HepG2 (cell line): ENCODE measurements at regions not wholly inside any gene's neighbourhood (a gene's known extent, or its start where the extent isn't known, plus 50 kb on each side); places are given as distances from the start of the nearest gene placed in this dataset.

ENCODE experiments used
- ATAC-seq: fragments of 200-7000 bp; cut with Tn5 transposase; 3 replicates; pipeline ENCODE4 v1.9.1; 2020; ENCODE audit warnings: mild to moderate bottlenecking, moderate library complexity
- BruUV-seq: library from RNA; stranded (reverse); fragments of 400-500 nt; replicated peaks from 2 replicates; lab custom pipeline; 2021; lab: Mats Ljungman, UMichigan
- CTCF ChIA-PET: fragments of 300-600 bp; formaldehyde crosslinking; extraction: SDS; loops from one replicate; lab custom pipeline; 2021; ENCODE audit warnings: low total read pairs, inconsistent platforms, low intra/inter-chr PET ratio; lab: Yijun Ruan, JAX
- POLR2A ChIA-PET: fragments of 350-600 bp; sonication (Branson Sonifier 250); formaldehyde crosslinking; loops from one replicate; lab custom pipeline; 2020; ENCODE audit warnings: antibody characterized with exemption, inconsistent platforms; lab: Yijun Ruan, JAX
- DNase-seq: peaks from one replicate; pipeline ENCODE4 v3.0.0-alpha.2; 2015; ENCODE audit warnings: low spot score
- FAIRE-seq: peaks from 3 replicates; lab custom pipeline; 2011; peaks lifted over from hg19 to GRCh38; lab: Jason Lieb, UNC
- H2AFZ ChIP-seq: one replicate; pipeline ENCODE4 v1.6.1; 2011; ENCODE audit warnings: low read length, inconsistent platforms
- H3K27ac ChIP-seq: fragments of 300-600 bp; 3 replicates; pipeline ENCODE4 v1.8.0; 2011; ENCODE audit warnings: mixed run types, mild to moderate bottlenecking, mixed read lengths, low read length, inconsistent platforms; ENCODE audit not compliant: insufficient read depth; ENCODE audit errors: extremely low read length
- H3K27me3 ChIP-seq, 2 experiments: fragments of 200-600 bp in 1 of 2; 2 replicates in 1 of 2; 3 replicates in 1 of 2; pipeline versions ENCODE4 v1.6.0 to v1.8.0; 2011; ENCODE audit warnings: low read length in 2 of 2, mild to moderate bottlenecking in 2 of 2, moderate library complexity in 2 of 2, inconsistent platforms in 1 of 2; ENCODE audit not compliant: insufficient read depth in 2 of 2, control insufficient read depth in 1 of 2
- H3K36me3 ChIP-seq, 2 experiments: fragments of 200-600 bp in 1 of 2; replicated peaks in 1 of 2; 2 replicates in 1 of 2; 3 replicates in 1 of 2; pipeline versions ENCODE4 v1.5.1 to v1.8.0; 2011; ENCODE audit warnings: low read length in 2 of 2, inconsistent platforms in 1 of 2; ENCODE audit not compliant: insufficient read depth in 2 of 2, control insufficient read depth in 1 of 2
- H3K4me1 ChIP-seq: 2 replicates; pipeline ENCODE4 v1.5.1; 2012; ENCODE audit warnings: low read length, inconsistent platforms; ENCODE audit not compliant: insufficient read depth
- H3K4me2 ChIP-seq: 2 replicates; pipeline ENCODE4 v1.6.0; 2011; ENCODE audit warnings: low read depth, low read length, inconsistent platforms
- H3K4me3 ChIP-seq, 3 experiments: fragments of 200-600 bp in 1 of 3; sonication (generic), shearing (Covaris generic) in 1 of 3; replicated peaks in 1 of 3; 2 replicates each; pipeline ENCODE4 v1.5.1; 2011 to 2016; ENCODE audit warnings: low read length in 3 of 3, inconsistent platforms in 2 of 3, low read depth in 2 of 3, mild to moderate bottlenecking in 2 of 3, control low read depth in 1 of 3, mixed read lengths in 1 of 3; ENCODE audit not compliant: insufficient read depth in 1 of 3
- H3K79me2 ChIP-seq: one replicate; pipeline ENCODE4 v1.6.1; 2011; ENCODE audit warnings: low read length, inconsistent platforms; ENCODE audit not compliant: insufficient read depth
- H3K9ac ChIP-seq: 2 replicates; pipeline ENCODE4 v1.6.0; 2011; ENCODE audit warnings: mild to moderate bottlenecking, low read depth, low read length, inconsistent platforms; ENCODE audit not compliant: insufficient read depth
- H3K9me3 ChIP-seq: 2 replicates; pipeline ENCODE4 v1.5.1; 2012; ENCODE audit warnings: mild to moderate bottlenecking, low read length
- H4K20me1 ChIP-seq: 2 replicates; pipeline ENCODE4 v1.6.0; 2011; ENCODE audit warnings: inconsistent platforms, mild to moderate bottlenecking, low read length, moderate library complexity; ENCODE audit not compliant: insufficient read depth
- GFI1 ChIP-seq: sonication (generic); formaldehyde crosslinking; IDR thresholded peaks from 2 replicates; pipeline ENCODE4 v1.5.0; 2020; ENCODE audit warnings: missing genetic modification reagents, mild to moderate bottlenecking, borderline replicate concordance
- KAT8 ChIP-seq: IDR thresholded peaks from 2 replicates; pipeline ENCODE4 v1.6.1; 2016; ENCODE audit warnings: missing genetic modification reagents, missing compliant biosample characterization
- KLF16 ChIP-seq, 2 experiments: sonication (generic) in 1 of 2; formaldehyde crosslinking in 1 of 2; IDR thresholded peaks; 2 replicates each; pipeline versions ENCODE4 v1.6.1 to v1.8.0; 2016 to 2023; ENCODE audit warnings: missing genetic modification reagents in 2 of 2, missing compliant biosample characterization in 1 of 2
- YY1 ChIP-seq: IDR thresholded peaks from 2 replicates; pipeline ENCODE4 v1.6.1; 2011; ENCODE audit warnings: low read length, low read depth, moderate library complexity, mild to moderate bottlenecking; ENCODE audit not compliant: insufficient read depth, insufficient replicate concordance
- WGBS: methylation state at CpG from one replicate; pipeline ENCODE4 v1.1.6; 2017; ENCODE audit warnings: low lambda C conversion rate; 5-methylcytosine and 5-hydroxymethylcytosine counted together
- in situ Hi-C: cut with HindIII; loops from 2 replicates; pipeline ENCODE4 v1.10.0; 2017; ENCODE audit warnings: low pct_unique_long_range_greater_than_20kb; ENCODE audit not compliant: extremely low pct_ligation_motif_present
- intact Hi-C: fragments of 100-400 bp; cut with micrococcal nuclease; formaldehyde crosslinking; loops from one replicate; pipeline ENCODE4 v1.10.0; 2022; ENCODE audit not compliant: unreplicated experiment
- TF ChIP-seq, protein P1 (sequence below): sonication (generic); formaldehyde crosslinking; IDR thresholded peaks from 2 replicates; pipeline ENCODE4 v1.9.0; 2021; ENCODE audit warnings: missing genetic modification reagents, borderline replicate concordance

DNA sequence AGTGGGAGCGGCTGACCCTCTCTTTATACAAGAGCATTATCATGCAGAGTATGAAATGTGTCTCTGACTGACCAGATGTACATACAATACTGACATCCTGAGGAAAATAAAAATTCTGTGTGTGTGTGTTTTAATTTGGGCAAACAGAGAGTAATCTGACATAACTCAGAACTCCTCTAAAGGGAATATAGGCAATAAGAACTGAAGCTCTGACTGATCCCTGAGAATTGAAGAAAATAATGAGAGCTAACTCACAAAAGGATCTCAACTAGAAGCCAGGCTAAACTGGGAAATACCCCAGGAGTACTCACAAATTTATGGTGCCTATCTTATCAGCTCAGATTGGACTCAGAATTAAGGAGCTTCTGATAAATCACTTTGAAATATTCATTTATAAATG is 539.9 kb downstream of the OLFM4 start (continued):
- TF ChIP-seq, protein P1, sequence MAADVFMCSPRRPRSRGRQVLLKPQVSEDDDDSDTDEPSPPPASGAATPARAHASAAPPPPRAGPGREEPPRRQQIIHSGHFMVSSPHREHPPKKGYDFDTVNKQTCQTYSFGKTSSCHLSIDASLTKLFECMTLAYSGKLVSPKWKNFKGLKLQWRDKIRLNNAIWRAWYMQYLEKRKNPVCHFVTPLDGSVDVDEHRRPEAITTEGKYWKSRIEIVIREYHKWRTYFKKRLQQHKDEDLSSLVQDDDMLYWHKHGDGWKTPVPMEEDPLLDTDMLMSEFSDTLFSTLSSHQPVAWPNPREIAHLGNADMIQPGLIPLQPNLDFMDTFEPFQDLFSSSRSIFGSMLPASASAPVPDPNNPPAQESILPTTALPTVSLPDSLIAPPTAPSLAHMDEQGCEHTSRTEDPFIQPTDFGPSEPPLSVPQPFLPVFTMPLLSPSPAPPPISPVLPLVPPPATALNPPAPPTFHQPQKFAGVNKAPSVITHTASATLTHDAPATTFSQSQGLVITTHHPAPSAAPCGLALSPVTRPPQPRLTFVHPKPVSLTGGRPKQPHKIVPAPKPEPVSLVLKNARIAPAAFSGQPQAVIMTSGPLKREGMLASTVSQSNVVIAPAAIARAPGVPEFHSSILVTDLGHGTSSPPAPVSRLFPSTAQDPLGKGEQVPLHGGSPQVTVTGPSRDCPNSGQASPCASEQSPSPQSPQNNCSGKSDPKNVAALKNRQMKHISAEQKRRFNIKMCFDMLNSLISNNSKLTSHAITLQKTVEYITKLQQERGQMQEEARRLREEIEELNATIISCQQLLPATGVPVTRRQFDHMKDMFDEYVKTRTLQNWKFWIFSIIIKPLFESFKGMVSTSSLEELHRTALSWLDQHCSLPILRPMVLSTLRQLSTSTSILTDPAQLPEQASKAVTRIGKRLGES (CRISPR knock-in tag): no peak
- TF ChIP-seq KLF16 (CRISPR knock-in tag; IDR thresholded peaks at IDR 0.05): no peak
- TF ChIP-seq YY1: no peak
- TF ChIP-seq GFI1: no peak

DNA sequence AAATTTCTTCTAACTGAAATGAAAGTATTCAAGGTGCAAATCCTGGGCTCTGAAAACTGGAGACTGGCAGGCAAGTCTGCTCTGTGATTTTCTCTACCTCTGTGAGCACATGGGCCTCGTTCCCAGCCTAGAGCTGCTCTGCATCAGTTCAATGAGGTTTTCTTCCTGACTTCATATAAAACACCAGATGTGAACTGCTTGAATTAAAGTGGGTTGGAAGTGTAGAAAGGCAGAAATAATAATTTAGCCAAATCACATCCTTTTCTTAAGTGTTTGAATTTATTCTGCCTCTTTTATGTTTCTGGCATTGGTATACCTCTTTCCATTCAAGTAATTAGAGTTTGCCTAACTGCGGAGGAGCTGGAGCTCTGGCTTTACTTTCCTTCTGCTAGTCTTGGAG is 540.8 kb downstream of the OLFM4 start:
- 13% methylated on average over 2 of the region's 2 CpGs for WGBS

More for the DNA sequence above, 540.8 kb downstream of the OLFM4 start:
- no TSS peak for BruUV-seq
- Histone ChIP-seq H2AFZ (no peak overlapping the region), H3K4me1 (no peaks in the 10 kb centered on the region), H3K9ac (no peak overlapping the region)
- intact Hi-C loops (no loop called here), in situ Hi-C loops (no loop called here)
- no peak for DNase-seq
- no peak for TF ChIP-seq KAT8
- TF ChIP-seq, all 625 proteins: peak for 0
- H3K36me3 ChIP-seq: no peaks in the 10 kb centered on the region
- H3K4me2 ChIP-seq: no peak overlapping the region
- no peaks in the 10 kb centered on the region for H3K27me3 ChIP-seq
- no peak overlapping the region for H3K27ac ChIP-seq
- H3K9me3 ChIP-seq: peaks cover 68% of the 10 kb centered on the region
- CTCF ChIA-PET: no interaction called here
- ATAC-seq: no peak
- H4K20me1 ChIP-seq: no peaks in the 10 kb centered on the region
- FAIRE-seq: no peak
- POLR2A ChIA-PET: no interaction called here
- H3K79me2 ChIP-seq: no peaks in the 10 kb centered on the region
- H3K4me3 ChIP-seq: no peak overlapping the region
